ENCODE measurements at regions not wholly inside any gene's neighbourhood (a gene's known extent, or its start where the extent isn't known, plus 50 kb on each side); places are given as distances from the start of the nearest gene placed in this dataset.

- Mint-ChIP-seq H3K4me1 (no peaks in the 10 kb centered on the region), H3K27ac (no peak overlapping the region), H3K9me3 (no peaks in the 10 kb centered on the region), H3K27me3 (no peaks in the 10 kb centered on the region), H3K4me3 (no peak overlapping the region), H3K36me3 (ENCODE audit: low read depth) (no peaks in the 10 kb centered on the region)
- intact Hi-C loops (cut with micrococcal nuclease) = no loop called here
- POLR2A ChIA-PET = no interaction called here
- CTCF ChIA-PET = no interaction called here
- TF ChIP-seq, protein P1, sequence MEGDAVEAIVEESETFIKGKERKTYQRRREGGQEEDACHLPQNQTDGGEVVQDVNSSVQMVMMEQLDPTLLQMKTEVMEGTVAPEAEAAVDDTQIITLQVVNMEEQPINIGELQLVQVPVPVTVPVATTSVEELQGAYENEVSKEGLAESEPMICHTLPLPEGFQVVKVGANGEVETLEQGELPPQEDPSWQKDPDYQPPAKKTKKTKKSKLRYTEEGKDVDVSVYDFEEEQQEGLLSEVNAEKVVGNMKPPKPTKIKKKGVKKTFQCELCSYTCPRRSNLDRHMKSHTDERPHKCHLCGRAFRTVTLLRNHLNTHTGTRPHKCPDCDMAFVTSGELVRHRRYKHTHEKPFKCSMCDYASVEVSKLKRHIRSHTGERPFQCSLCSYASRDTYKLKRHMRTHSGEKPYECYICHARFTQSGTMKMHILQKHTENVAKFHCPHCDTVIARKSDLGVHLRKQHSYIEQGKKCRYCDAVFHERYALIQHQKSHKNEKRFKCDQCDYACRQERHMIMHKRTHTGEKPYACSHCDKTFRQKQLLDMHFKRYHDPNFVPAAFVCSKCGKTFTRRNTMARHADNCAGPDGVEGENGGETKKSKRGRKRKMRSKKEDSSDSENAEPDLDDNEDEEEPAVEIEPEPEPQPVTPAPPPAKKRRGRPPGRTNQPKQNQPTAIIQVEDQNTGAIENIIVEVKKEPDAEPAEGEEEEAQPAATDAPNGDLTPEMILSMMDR (IDR thresholded peaks at IDR 0.05) = no peak
- DNase-seq (no peak), ATAC-seq (ENCODE audit: low read depth) (no peak)
Measured at GRCh38 chr2:238642973-238643372, 204.9 kb upstream of the TWIST2 start.

DNA sequence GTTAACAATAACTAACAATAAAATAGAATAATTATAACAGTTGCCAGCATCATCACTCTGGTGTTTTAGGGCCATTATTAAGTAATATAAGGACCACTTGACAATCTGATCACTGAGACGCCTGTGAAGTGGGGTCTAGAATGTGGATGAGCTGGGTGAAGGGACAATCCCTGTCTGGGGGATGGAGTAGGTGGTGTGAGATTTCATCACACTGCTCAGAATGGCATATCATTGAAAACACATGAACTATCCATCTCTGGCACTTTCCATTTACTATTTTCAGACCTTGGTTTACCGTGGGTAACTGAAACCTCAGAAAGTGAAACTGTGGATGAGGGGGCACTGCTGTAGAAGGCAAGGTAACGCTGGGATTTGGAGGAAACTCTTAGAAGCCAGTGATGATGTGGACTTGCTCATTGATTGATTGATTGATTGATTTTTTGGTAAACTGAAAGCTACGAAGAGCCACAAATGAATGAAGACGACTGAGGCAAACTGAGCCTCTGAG lies 204.4 kb upstream of the TWIST2 start:
- ATAC-seq (ENCODE audit: low read depth) (no peak), DNase-seq (no peak)
- Mint-ChIP-seq H3K27me3 (no peaks in the 10 kb centered on the region), H3K36me3 (ENCODE audit: low read depth) (no peaks in the 10 kb centered on the region), H3K9me3 (no peaks in the 10 kb centered on the region), H3K4me1 (no peaks in the 10 kb centered on the region), H3K27ac (no peak overlapping the region), H3K4me3 (no peak overlapping the region)
- intact Hi-C loops (cut with micrococcal nuclease) = no loop called here
- CTCF ChIA-PET = no interaction called here
- TF ChIP-seq, protein P1 (IDR thresholded peaks at IDR 0.05) = no peak
- POLR2A ChIA-PET = no interaction called here

GRCh38 chr2:238644095-238645081 lies 203.5 kb upstream of the TWIST2 start:
- H3K36me3 Mint-ChIP-seq (ENCODE audit: low read depth) = no peaks in the 10 kb centered on the region
- no peaks in the 10 kb centered on the region for H3K27me3 Mint-ChIP-seq
- CTCF ChIA-PET = no interaction called here

GRCh38 chr2:238645095-238645494 lies 202.8 kb upstream of the TWIST2 start:
- Mint-ChIP-seq H3K4me3 (no peak overlapping the region), H3K4me1 (no peaks in the 10 kb centered on the region), H3K27me3 (no peaks in the 10 kb centered on the region), H3K36me3 (ENCODE audit: low read depth) (no peaks in the 10 kb centered on the region), H3K9me3 (no peaks in the 10 kb centered on the region), H3K27ac (no peak overlapping the region)
- ATAC-seq (ENCODE audit: low read depth) (no peak), DNase-seq (no peak)
- ChIA-PET CTCF (no interaction called here), POLR2A (no interaction called here)
- TF ChIP-seq, protein P1 (IDR thresholded peaks at IDR 0.05) = no peak
- intact Hi-C loops (cut with micrococcal nuclease) = no loop called here

More at GRCh38 chr2:238644095-238645081, 203.5 kb upstream of the TWIST2 start:
- H3K4me1 Mint-ChIP-seq = no peaks in the 10 kb centered on the region
- POLR2A ChIA-PET = no interaction called here
- H3K9me3 Mint-ChIP-seq = no peaks in the 10 kb centered on the region
- ATAC-seq (ENCODE audit: low read depth) = no peak
- intact Hi-C loops (cut with micrococcal nuclease) = no loop called here
- no peak for DNase-seq
- H3K4me3 Mint-ChIP-seq = no peak overlapping the region
- TF ChIP-seq, protein P1 (IDR thresholded peaks at IDR 0.05) = no peak
- H3K27ac Mint-ChIP-seq = no peak overlapping the region

DNA sequence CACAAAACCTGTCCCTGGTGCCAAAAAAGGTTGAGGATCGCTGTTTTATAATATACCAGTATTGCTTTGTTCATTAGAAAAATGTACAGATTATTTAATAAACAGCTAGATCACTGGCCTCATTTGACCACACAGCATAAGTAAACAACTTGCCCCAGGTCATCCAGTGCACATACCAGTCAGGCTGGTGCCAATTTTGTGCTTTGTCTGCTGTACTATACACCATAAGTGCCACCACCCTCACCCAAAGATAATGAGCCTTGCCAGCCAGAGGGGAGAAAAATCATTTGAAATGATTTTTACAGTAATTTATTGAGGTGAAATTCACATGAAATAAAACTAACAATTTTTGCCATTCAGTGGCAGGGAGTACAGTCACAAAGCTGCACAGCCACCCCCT lies 202.2 kb upstream of the TWIST2 start:
- Mint-ChIP-seq H3K27ac (no peak overlapping the region), H3K4me1 (no peaks in the 10 kb centered on the region), H3K36me3 (ENCODE audit: low read depth) (no peaks in the 10 kb centered on the region), H3K4me3 (no peak overlapping the region), H3K27me3 (no peaks in the 10 kb centered on the region), H3K9me3 (no peaks in the 10 kb centered on the region)
- TF ChIP-seq, protein P1 (IDR thresholded peaks at IDR 0.05) = no peak
- ChIA-PET CTCF (no interaction called here), POLR2A (no interaction called here)
- ATAC-seq (ENCODE audit: low read depth) (no peak), DNase-seq (no peak)
- intact Hi-C loops (cut with micrococcal nuclease) = no loop called here
